NCI-H82 treated with DMSO at 0.1 percent for 48 hours (cell line): ENCODE measurements at regions not wholly inside any gene's neighbourhood (a gene's known extent, or its start where the extent isn't known, plus 50 kb on each side); places are given as distances from the start of the nearest gene placed in this dataset.

ENCODE experiments used
- DNase-seq: peaks from one replicate; lab custom pipeline; 2025; ENCODE audit not compliant: unreplicated experiment; lab: John Stamatoyannopoulos, UW

DNA sequence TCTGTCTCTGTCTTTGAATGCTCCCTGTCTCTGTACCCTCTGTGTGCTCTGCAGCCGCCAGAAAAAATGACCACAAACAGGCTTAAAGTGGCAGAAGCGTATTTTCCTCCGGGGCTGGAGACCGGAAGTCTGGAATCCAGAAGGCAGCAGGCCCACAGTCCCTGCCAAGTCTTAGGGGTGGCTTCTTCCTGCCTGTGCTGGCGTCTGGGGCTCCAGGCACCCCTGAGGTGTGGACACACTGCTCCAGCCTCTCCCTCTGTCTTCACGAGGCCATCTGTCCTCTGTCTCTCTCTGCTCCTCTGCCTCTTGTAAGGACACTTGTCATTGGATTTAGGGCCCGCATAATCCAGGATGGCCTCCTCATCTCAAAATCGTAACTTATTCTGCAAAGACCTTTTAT is 298.4 kb upstream of the IRX4 start:
- DNase-seq, result no peak

DNA sequence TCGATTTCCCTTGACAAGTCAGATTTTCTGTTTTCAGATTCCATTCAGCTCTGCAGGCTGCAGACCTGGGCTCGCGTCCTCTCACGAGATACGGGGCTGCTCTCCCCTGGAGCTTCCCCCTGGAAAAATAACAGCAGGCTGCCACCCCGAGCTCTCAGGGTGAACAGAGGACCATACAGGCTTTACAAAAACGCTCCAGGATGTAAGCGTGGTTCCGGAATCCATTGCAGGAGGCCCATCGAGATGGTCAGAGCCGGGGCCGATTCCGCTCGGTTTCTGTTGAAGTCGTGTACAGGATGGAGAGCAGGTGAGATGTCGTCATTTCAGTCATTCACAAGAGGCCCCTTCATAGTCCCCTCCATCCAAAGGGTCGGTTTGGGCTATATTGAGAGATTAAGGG is 297.7 kb upstream of the IRX4 start:
- DNase-seq, result no peak

DNA sequence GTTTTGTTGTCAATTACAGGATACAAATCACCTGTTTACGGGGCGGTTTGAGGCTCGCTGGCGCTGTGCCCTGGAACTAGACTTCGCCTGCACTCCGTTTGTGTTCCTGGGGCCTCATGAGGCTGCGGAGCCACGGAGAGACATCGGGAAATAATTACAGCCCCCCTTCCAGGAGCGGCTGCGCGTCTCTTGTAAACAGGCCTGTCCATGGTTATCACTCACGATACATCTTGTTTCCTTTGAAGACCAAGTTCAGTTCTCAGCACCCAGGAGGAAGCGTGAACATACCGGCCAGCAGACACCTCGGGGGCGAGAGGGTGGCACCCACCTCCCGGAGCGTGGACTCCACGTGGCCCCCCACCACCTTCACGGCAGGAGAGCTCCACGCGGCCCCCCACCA is 297.1 kb upstream of the IRX4 start:
- no peak for DNase-seq

DNA sequence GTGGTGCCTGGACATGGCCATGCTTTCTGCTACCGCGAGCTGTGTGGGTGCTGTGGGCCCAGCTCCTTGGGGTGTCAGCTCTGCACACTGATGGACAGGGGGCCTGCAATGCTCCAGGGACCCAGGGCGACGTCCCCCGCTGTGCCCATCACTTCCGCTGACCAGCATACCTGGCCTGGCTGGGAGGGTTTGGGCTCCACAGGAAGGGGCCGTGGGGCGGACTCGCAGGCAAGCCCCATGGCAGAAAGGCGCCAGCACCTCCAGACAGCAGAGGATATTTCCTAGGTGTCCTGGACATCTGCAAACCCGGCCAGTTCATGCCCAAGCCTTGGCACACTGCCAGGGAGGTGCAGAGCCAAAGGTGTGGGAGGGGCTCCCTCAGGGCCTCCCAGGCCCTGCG is 295.8 kb upstream of the IRX4 start:
- no peak for DNase-seq

DNA sequence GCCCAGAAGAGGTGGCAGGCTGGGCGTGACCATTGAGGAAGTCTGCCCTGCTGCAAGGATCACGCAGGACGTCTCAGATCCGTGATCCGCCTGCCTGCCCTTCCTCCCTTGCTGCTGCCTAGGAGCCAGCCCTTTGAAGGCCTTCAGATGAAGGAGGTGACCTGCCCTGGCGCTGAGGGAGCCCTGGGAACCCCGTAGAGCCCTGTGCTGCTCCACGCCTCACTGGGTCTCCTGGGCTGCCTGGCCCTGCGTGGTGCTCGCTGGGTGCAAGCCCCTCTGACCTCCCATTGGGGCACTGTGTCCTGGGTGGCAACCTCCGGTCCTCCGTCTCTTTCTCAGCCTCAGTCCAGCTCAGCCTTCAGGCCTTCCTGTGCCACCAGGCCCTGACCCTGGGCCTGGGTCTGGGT is 295.3 kb upstream of the IRX4 start:
- no peak for DNase-seq

DNA sequence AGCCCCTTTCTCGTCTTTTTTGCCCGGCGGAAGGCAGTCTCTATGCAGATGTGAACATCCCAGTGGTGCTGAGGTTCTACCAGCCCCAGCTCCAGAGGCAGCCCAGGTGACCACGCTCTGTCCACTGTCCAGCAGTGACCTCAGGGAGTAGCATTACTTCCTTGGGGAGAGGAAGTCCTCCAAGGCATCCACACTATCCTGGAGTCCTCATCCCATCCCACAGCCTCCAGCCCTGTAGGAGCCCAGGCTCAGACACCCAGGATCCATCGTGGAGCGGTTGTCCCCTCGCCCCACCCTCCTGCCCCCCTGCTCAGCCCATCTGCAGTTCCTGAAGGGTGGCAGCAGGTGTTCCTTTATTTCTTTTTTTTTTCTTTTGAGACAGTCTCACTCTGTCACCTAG is 294.5 kb upstream of the IRX4 start:
- DNase-seq, result no peak

DNA sequence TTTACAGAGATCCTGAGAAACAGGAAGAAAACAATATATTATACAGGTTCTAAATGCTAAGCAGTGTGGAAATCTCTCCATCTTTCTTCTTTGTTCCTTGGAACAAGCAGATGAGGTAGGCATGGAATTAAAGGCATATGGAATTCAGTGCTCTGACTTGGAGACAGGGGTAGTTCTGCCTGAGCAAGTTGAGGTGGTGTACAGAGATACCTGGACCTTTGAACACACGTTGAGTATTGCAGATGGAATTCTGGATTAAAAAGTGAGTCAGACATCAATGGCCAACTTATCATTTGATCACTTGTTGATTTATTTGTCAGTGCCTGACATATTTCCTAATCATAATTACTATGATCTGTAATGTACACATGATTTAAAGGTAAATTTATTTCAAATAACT is 293.9 kb upstream of the IRX4 start:
- DNase-seq, result no peak

DNA sequence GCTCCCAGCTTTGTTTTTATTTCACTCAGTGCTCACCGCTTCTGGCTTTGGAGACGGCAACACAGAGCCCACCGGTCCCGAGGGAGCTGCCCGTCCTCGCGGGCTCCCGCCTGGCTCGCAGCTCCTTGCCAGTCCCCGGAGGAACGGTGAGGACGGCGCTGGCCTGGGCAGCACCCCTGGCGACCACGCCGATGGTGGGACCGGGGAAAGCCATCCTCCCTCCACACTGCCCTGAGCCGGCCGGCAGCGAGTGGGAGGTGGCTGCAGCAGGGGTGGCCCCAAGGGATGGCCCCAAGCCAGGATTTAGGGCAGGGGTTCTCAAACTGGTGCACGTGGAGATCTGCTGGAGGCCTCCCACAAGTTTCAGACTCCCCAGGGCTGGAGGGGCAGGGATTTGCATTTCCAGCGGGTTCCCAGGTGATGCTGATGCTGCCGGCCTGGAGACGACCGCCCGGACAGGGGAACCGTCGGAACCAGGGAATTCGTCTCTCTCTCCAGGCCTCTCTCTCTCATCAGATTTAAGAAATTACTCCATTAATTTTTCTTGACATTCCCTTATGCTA is 293.2 kb upstream of the IRX4 start:
- no peak for DNase-seq

DNA sequence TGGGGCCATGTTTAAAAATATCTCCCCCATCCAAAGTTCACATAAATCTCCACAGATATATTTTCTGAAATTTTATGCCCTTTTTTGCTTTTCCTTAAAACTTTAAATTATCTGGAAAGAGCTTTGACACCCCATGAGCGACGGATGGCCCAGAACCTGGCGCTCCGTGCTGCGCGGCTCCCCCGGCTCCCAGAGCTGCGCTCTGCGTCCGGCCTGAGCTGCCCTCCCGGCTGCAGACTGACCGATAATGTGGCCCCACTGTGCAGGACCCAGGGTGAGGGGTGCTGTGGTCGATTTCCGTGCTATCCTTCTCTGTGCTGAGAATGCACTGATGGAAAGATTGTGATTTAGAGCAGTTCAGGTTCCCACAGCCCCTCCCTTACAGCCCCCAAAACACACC is 292.3 kb upstream of the IRX4 start:
- DNase-seq, result no peak

DNA sequence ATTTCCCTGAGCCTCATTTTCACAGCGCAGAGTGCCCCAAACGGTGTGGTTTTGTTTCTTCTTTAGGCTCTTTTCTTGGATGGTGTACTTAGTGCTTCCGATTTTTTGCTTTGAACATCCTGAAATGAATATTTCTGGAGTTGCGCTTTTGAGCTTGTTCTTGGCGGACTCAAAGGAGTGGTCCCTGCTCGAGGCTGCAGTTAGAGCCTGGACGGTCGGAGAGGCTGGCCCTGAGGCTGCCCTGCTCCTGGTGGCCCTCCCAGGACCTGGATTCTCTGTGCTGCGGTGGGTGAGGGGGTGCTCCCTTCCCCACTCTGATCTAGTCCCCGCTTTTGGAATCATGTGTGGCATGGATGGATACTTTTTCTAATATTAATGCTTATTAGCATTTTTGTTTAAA is 291.8 kb upstream of the IRX4 start:
- DNase-seq, result no peak

DNA sequence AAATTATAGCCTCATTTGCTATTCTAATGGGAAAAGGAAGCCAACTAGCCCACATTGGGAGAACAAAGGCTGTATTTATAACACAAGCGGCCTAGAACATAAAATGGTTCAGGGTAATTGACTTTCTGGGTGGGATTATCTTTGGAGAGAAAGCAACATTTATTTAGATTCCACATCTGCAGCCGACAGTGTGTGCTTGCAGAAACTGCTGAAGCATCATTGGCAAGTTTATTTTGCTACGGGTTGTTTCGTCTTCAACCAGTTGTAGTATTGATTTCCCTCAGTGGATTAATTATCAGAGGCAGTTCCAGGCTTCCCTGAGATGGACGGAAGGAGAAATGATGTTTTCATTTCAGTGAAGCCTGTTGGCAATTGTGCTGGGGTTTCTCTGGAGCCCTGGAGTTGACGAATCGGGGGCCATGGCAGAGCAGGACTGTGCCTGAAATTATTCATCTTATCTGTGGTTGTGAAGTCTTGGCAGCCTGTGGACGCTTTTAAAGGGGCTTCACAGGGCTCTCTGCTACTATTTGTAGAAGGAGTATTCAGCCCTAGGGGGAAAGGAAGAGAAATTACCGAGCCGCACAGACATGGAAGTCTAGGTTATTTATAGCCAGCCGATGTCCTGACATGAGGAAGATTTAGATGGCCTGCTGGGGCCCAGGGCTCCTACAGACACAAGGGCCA is 290.6 kb upstream of the IRX4 start:
- no peak for DNase-seq

DNA sequence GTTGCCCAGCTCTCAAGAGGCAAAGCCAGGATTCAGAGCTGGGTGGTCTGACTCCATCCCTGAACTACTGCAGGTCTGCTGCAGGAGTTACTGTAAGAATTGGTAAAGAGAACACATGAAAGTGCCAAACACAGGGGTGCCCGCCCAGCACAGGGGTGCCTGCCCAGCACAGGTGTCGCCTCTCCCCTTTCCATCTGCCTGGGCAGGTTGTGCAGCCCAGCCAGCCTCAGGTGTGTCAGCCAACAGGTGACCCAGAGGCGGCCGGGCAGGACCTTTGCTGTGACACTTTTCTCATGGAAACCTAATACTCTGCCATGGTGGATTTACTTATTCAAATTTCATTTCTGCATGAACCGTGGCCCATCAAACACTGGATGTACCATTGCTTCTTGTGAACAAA is 289.7 kb upstream of the IRX4 start:
- DNase-seq, result no peak

DNA sequence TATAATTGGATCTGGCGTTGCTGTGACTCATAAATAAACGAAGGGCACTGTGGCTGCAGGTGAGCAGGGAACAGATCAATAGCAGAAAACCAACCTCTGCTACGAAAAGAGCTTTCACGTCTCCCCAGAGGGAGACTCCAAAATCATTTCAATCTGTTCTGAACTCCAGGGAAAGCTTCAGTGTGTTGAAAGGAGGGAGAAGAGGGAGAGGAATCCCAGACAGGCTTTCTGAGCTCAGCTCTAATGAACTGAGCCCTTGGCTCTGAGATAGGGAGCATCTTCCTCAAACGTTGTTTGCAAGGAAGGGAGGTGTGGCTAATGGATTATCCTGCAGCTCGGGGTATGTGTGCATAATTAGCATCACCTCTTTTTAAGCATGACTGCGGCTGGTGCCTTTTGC is 288.0 kb upstream of the IRX4 start:
- no peak for DNase-seq

DNA sequence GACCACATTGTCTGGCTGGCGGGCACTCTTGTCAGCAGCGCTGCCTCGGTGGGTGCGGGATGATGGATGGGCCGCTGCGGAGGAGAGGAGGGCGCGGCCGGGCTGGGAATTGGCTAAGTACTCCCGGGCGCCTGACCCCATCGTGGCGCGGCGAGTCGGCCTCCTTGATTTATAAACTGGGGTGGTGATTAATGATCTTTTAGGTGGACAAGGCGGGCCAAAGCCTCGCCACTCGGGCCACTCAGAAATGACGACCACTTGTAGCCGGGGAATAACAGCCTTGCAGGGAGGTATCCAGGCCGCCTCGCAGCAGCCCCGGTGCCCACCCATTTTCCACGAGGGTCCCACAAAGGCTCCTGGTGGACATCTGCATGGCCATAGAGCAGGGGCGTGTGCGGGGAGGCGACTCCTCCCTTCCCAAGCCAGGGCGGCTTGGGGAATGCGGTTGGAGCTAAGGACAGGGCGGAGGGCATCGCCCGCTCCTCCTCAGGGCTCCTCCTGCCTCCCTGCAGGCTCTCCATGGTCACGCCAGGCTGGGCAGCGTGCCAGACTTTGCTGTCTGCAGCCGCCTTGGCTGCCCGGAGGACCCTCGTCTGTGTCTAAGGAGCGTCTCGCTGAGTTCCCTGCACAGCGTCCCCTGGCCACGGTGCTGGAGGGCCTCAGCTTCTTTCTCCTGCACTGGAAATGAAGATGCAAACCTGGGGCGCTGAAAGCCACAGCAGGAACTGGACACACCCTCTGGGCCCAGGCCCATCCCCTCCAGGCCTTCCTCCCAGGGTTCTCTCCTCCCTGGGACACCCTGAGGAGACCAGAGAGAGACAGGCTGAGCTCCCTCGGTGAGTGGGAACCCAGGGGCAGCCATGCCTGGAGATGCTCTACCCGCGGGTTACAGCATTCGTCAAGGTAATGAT is 287.4 kb upstream of the IRX4 start:
- DNase-seq, result no peak

DNA sequence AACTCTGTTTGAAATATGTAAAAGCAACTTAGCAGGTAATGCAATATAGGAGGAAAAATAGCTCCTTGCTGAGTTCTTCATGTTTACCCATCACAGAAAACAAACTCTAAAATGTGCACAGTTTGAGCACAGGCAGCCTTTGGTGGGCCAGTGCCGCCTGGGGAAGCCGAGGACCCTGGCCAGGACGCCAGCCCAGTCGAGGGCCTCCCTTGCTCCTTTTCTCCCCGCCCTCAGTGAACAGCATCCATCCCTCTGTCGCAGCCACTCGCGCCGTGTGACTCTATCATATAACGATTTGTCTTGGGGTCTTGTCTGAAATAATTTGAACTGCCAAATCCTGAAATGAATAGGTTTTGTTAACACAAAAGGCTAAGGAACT is 286.7 kb upstream of the IRX4 start:
- DNase-seq, result no peak

DNA sequence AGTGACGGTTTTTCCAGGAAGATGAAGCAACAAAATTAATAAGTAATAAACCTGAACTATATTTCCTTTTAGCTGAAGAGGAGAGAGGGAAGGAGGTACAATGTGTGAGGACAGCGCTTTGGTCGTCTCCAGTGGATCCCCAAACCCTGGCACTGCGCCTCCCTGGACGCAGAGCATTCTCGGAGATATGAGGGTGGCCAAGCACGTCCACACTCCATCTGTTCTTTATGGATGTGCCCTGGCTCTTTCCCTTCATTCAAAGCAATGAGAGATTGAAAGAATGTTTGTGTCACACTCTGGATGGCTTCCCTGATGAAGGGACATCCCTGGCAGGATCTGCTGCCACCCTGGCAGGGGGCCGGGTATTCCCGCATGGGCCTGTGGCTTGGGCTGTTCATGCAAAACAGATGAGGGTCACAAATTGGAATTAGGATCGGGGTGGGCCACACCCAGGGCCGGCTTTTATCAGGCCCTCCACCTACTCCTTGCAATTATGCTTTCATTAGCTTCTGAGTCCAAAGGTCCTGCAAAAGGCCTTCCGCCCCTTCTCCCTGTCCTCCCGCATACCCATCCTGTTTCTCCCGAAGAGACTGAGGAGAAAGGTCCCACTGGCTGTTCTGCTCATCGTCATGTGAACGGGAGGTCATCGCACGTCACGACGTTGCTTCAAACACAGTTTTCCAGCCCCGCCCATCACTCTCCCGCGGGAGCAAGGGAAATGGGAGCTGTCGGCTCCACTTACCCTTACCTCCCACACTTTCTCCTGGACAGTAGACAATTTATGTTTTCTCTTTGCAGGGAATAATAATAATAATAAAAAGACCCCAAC is 286.1 kb upstream of the IRX4 start:
- no peak for DNase-seq

DNA sequence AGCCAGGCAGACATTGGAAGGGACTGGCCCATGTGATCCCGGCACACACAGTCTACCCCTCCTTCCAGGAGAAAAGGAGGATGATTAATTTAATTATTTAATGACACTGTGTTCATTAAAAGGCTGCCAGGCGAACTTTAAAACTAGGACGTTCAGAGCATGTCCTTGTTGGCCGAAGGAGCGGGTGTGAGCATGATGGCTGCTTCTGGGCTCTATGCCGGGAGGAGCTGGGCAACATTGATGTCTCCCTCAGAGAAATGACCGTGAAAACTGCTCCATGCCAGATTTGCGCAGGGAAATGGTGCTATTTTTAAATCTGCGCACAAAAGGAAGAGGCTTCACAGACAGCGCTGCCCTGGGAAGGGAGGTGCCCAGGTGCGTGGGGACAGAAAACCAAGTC is 284.9 kb upstream of the IRX4 start:
- no peak for DNase-seq

DNA sequence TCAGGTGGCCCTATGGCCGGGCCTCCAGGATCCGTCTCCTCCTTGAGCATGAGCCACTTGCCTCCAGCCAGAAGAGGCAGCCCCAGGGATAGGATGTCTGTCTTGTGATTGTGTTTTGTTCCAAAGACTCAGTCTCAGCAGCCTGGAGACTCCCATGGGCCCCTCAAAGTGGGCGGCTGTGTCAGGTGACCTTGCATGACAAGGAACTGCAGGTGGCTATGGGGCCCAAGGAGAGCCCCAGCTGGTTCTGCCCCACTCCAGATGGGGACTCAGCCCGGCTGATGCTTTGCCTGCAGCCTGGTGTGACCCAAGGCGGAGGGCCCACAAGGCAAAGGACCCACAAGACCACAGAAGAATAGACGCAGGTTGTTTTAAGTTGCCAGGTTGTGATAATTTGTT is 284.3 kb upstream of the IRX4 start:
- no peak for DNase-seq

DNA sequence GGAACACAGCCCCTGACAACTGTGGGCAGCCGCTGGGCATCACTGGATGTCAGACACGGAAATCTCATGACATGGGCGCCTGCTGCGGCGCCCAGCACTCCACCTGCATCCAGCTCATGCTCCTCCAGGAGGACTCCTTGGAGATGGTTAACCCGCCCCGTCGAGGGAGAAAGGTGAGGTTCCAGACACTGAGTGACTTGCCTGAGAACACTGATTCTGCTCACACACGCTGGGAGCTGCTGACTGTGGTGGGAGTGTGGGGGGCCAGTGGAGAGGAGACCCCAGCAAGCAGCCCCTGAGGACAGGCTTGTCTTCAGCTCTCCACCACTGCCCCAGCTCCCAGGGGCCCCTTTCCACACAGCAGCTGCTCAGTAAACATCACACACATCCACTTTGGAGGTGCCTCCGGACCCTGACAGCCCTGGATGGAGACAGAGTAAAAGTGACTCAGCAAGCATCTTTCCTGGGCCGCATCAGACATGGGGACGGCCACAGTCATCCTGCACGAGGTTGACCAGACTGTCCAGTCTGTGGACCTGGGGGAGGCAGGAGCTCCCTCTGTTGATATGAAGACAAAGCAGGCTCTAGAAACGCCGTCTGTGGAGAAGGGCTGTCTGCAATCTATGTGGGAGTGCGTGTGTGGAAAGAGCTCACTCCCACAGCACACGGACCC is 283.7 kb upstream of the IRX4 start:
- no peak for DNase-seq

DNA sequence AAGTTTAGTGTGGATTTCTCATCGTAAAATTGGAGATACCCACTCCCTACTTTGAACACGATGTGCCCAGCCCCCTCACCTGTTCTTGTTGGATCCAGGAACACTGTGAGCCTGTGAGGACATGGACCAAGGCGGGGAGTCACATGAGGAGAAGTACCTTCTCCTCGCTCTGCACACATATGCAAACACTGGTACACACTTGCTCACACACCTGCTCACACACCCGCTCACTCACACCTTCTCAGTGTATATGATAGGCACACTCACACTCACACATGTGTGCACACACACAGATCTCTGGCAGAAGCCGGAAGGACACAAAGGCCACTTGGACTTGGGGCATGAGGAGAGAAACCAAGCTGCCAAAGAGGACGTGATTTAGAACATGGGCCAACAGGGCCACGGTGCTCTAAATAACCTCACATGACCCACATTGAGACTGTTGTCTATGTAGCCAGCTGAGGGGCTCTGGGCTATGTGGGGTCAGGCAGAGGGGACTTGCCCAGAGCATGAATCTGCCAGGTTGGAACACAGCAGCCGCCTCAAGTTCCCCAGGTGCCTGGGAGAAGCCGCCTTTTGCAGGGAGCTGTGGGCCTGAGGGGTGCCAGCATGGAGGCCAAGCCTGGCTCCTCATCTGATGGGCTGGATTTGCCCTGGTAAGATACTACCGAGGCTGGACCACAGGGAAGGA is 283.0 kb upstream of the IRX4 start:
- DNase-seq, result no peak
